GM12878 (cell line): ENCODE measurements at regions not wholly inside any gene's neighbourhood (a gene's known extent, or its start where the extent isn't known, plus 50 kb on each side); places are given as distances from the start of the nearest gene placed in this dataset.

ENCODE experiments used
- ATAC-seq: fragments of 200-7000 bp; cut with Tn5 transposase; 3 replicates; pipeline ENCODE4 v1.9.1; 2020; ENCODE audit warnings: mild to moderate bottlenecking, moderate library complexity
- BruUV-seq: library from RNA; stranded (reverse); fragments of 400-500 nt; replicated peaks from 2 replicates; lab custom pipeline; 2021; lab: Mats Ljungman, UMichigan
- CTCF ChIA-PET: fragments of 300-600 bp; sonication (Branson Sonifier 250); formaldehyde crosslinking; extraction: SDS; loops from one replicate; lab custom pipeline; 2021; ENCODE audit warnings: inconsistent platforms; lab: Yijun Ruan, JAX
- POLR2A ChIA-PET: fragments of 350-600 bp; formaldehyde crosslinking; extraction: SDS; loops from one replicate; lab custom pipeline; 2021; ENCODE audit warnings: inconsistent platforms; lab: Charles Lee
- RAD21 ChIA-PET: fragments of 300-600 bp; sonication (Branson Sonifier 250); formaldehyde crosslinking; loops from one replicate; lab custom pipeline; 2023; ENCODE audit warnings: antibody characterized with exemption; ENCODE audit not compliant: unreplicated experiment; lab: Charles Lee
- SMC1A ChIA-PET: fragments of 300-600 bp; sonication (Branson Sonifier 250); formaldehyde crosslinking; loops from one replicate; lab custom pipeline; 2023; ENCODE audit not compliant: unreplicated experiment, uncharacterized antibody; lab: Charles Lee
- DNase-seq: peaks from one replicate; pipeline ENCODE4 v3.0.0-alpha.2; 2011; ENCODE audit warnings: low read depth, low spot score
- FAIRE-seq: peaks from 3 replicates; lab custom pipeline; 2011; peaks lifted over from hg19 to GRCh38; lab: Jason Lieb, UNC
- H2AFZ ChIP-seq: 2 replicates; pipeline ENCODE4 v1.6.0; 2011; ENCODE audit warnings: low read depth, low read length, control low read depth; ENCODE audit not compliant: control insufficient read depth
- H3K27ac ChIP-seq: 2 replicates; pipeline ENCODE4 v1.5.1; 2011; ENCODE audit warnings: control low read depth; ENCODE audit not compliant: control insufficient read depth, insufficient read depth
- H3K27me3 ChIP-seq, 2 experiments: replicated peaks in 1 of 2; 2 replicates each; pipeline versions ENCODE4 v1.6.0 to v1.6.1; 2011; ENCODE audit warnings: low read length in 1 of 2; ENCODE audit not compliant: control insufficient read depth in 2 of 2, insufficient read depth in 2 of 2
- H3K36me3 ChIP-seq, 2 experiments: 2 replicates each; pipeline ENCODE4 v1.5.1; 2011; ENCODE audit warnings: low read length in 1 of 2; ENCODE audit not compliant: control insufficient read depth in 2 of 2, insufficient read depth in 2 of 2
- H3K4me1 ChIP-seq: 2 replicates; pipeline ENCODE4 v1.6.1; 2011; ENCODE audit warnings: mild to moderate bottlenecking, low read length, moderate library complexity, mixed read lengths; ENCODE audit not compliant: control insufficient read depth, insufficient read depth
- H3K4me2 ChIP-seq: 2 replicates; pipeline ENCODE4 v1.6.0; 2011; ENCODE audit warnings: control low read depth; ENCODE audit not compliant: control insufficient read depth, insufficient read depth
- H3K4me3 ChIP-seq: fragments of 200-600 bp; sonication (generic); 2 replicates; pipeline ENCODE4 v1.5.1; 2016
- H3K79me2 ChIP-seq: 2 replicates; pipeline ENCODE4 v1.6.0; 2011; ENCODE audit warnings: low read length; ENCODE audit not compliant: control insufficient read depth, insufficient read depth
- H3K9ac ChIP-seq: 2 replicates; pipeline ENCODE4 v1.8.0; 2011; ENCODE audit warnings: low read length, control low read depth, mixed read lengths; ENCODE audit not compliant: control insufficient read depth, insufficient read depth
- H3K9me3 ChIP-seq: replicated peaks from 3 replicates; pipeline ENCODE4 v1.5.1; 2011; ENCODE audit warnings: mild to moderate bottlenecking, low read length; ENCODE audit not compliant: control insufficient read depth, insufficient read depth
- H4K20me1 ChIP-seq: 2 replicates; pipeline ENCODE4 v1.6.0; 2011; ENCODE audit not compliant: control insufficient read depth, insufficient read depth
- CBFB ChIP-seq: IDR thresholded peaks from 2 replicates; pipeline ENCODE4 v1.6.1; 2016; ENCODE audit warnings: antibody characterized with exemption, low read depth
- DPF2 ChIP-seq: fragments of 450-650 bp; IDR thresholded peaks from 2 replicates; pipeline ENCODE4 v1.6.1; 2017; ENCODE audit warnings: mild to moderate bottlenecking
- EGR1 ChIP-seq, 2 experiments: IDR thresholded peaks; 1 replicate in 1 of 2; 2 replicates in 1 of 2; pipeline ENCODE4 v1.6.1; 2011 to 2012; ENCODE audit warnings: low read depth in 2 of 2, low read length in 2 of 2, borderline replicate concordance in 1 of 2, mild to moderate bottlenecking in 1 of 2, moderate library complexity in 1 of 2
- FOXK2 ChIP-seq: fragments of 450-650 bp; IDR thresholded peaks from 2 replicates; pipeline ENCODE4 v1.6.1; 2017; ENCODE audit warnings: mild to moderate bottlenecking, moderate library complexity
- JUNB ChIP-seq: IDR thresholded peaks from 2 replicates; pipeline ENCODE4 v1.6.1; 2016; ENCODE audit warnings: antibody characterized with exemption, mild to moderate bottlenecking
- MEF2A ChIP-seq: IDR thresholded peaks from 2 replicates; pipeline ENCODE4 v1.6.1; 2011; ENCODE audit warnings: low read depth, mild to moderate bottlenecking, low read length, moderate library complexity; ENCODE audit not compliant: insufficient read depth
- RBBP5 ChIP-seq: fragments of 200-600 bp; sonication (generic); conservative IDR thresholded peaks from 2 replicates; pipeline ENCODE4 v1.6.1; 2016
- SMC3 ChIP-seq: IDR thresholded peaks from 2 replicates; pipeline ENCODE4 v1.6.1; 2011; ENCODE audit warnings: low read length, improper control_type of control experiment, borderline replicate concordance
- ZNF622 ChIP-seq: fragments of 450-650 bp; IDR thresholded peaks from 2 replicates; pipeline ENCODE4 v1.6.1; 2017; ENCODE audit warnings: mild to moderate bottlenecking, inconsistent platforms
- WGBS: methylation state at CpG from one replicate; pipeline ENCODE4 v1.1.6; 2016; ENCODE audit warnings: low lambda C conversion rate; ENCODE audit not compliant: insufficient replicate concordance, insufficient coverage; ENCODE audit errors: missing lambda C conversion rate; 5-methylcytosine and 5-hydroxymethylcytosine counted together
- in situ Hi-C: fragments of 300-500 bp; cut with MboI; formaldehyde crosslinking; loops from 9 replicates; pipeline ENCODE4 v1.14.3; 2018; ENCODE audit warnings: mixed read lengths
- intact Hi-C: fragments of 100-400 bp; cut with micrococcal nuclease; formaldehyde crosslinking; loops from one replicate; pipeline ENCODE4 v1.14.2; 2022; ENCODE audit not compliant: unreplicated experiment
- TF ChIP-seq, protein P1 (sequence below): fragments of 150-350 bp; IDR thresholded peaks from 2 replicates; pipeline ENCODE4 v1.6.1; 2016; ENCODE audit warnings: low read depth, low read length
- TF ChIP-seq, protein P2 (sequence below): IDR thresholded peaks from 2 replicates; pipeline ENCODE4 v1.6.1; 2011; ENCODE audit warnings: borderline replicate concordance, low read depth, mild to moderate bottlenecking, moderate library complexity, low read length; ENCODE audit not compliant: insufficient read depth, poor library complexity, severe bottlenecking
- TF ChIP-seq, protein P3 (sequence below): IDR thresholded peaks from 2 replicates; pipeline ENCODE4 v1.6.1; 2011; ENCODE audit warnings: low read depth, low read length, improper control_type of control experiment, borderline replicate concordance
- TF ChIP-seq, protein P4 (sequence below): fragments of 450-650 bp; conservative IDR thresholded peaks from 2 replicates; pipeline ENCODE4 v1.6.1; 2017; ENCODE audit warnings: mild to moderate bottlenecking, moderate library complexity

DNA sequence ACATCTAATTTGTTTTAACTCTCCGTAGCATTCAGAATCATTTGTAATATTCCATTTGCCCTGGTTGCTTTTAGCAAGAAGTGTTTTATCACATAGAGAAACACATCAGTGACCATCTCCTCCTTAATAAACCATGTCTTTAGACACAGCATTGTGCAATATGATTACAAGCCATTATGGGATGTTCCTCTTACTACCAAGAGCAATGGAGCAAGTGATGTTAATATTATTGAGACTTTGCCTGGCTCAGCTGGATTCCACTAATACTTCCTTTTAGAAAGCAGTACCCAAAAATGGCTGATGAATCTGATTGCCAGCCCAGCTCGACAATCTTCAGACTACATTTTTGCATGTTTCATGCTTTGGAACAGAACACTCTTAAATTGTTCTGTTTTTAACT, 364.2 kb downstream of the OSTF1 start (continued):
- TF ChIP-seq, protein P1, sequence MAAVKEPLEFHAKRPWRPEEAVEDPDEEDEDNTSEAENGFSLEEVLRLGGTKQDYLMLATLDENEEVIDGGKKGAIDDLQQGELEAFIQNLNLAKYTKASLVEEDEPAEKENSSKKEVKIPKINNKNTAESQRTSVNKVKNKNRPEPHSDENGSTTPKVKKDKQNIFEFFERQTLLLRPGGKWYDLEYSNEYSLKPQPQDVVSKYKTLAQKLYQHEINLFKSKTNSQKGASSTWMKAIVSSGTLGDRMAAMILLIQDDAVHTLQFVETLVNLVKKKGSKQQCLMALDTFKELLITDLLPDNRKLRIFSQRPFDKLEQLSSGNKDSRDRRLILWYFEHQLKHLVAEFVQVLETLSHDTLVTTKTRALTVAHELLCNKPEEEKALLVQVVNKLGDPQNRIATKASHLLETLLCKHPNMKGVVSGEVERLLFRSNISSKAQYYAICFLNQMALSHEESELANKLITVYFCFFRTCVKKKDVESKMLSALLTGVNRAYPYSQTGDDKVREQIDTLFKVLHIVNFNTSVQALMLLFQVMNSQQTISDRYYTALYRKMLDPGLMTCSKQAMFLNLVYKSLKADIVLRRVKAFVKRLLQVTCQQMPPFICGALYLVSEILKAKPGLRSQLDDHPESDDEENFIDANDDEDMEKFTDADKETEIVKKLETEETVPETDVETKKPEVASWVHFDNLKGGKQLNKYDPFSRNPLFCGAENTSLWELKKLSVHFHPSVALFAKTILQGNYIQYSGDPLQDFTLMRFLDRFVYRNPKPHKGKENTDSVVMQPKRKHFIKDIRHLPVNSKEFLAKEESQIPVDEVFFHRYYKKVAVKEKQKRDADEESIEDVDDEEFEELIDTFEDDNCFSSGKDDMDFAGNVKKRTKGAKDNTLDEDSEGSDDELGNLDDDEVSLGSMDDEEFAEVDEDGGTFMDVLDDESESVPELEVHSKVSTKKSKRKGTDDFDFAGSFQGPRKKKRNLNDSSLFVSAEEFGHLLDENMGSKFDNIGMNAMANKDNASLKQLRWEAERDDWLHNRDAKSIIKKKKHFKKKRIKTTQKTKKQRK: no peak
- TF ChIP-seq ZNF622: no peak
- TF ChIP-seq, protein P2, sequence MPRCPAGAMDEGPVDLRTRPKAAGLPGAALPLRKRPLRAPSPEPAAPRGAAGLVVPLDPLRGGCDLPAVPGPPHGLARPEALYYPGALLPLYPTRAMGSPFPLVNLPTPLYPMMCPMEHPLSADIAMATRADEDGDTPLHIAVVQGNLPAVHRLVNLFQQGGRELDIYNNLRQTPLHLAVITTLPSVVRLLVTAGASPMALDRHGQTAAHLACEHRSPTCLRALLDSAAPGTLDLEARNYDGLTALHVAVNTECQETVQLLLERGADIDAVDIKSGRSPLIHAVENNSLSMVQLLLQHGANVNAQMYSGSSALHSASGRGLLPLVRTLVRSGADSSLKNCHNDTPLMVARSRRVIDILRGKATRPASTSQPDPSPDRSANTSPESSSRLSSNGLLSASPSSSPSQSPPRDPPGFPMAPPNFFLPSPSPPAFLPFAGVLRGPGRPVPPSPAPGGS: no peak
- no peak for TF ChIP-seq JUNB
- no peak for TF ChIP-seq SMC3

DNA sequence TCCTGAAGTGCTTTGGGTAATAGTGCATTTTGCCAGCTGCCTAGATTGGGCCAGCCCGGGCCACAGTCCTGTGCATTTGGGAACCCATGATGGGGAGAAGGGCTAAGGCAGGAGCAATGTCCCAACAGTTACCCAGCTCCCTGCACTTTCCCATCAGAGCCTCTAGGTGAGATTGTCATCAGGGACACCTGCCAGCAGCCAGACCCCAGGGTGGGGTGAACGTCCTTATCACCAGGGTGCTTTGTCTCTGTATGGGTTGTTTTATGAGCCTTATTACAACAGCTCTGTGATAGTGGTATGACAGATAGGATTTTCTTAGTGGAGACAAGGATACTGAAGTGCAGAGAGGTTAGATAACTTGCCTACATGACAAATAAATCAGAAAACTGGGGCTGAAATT, 365.7 kb downstream of the OSTF1 start:
- Histone ChIP-seq H3K4me2 (no peak overlapping the region), H3K27ac (no peak overlapping the region), H3K4me1 (peaks cover 6% of the 10 kb centered on the region), H3K9me3 (no peaks in the 10 kb centered on the region), H3K9ac (no peak overlapping the region), H3K4me3 (no peak overlapping the region), H3K36me3 (no peaks in the 10 kb centered on the region), H4K20me1 (no peaks in the 10 kb centered on the region), H3K79me2 (no peaks in the 10 kb centered on the region), H3K27me3 (no peaks in the 10 kb centered on the region; a peak in 1 of 4 replicates), H2AFZ (no peak overlapping the region)
- BruUV-seq: no TSS peak
- no peak for TF ChIP-seq FOXK2
- TF ChIP-seq DPF2: no peak
- TF ChIP-seq SMC3: no peak
- TF ChIP-seq CBFB: no peak
- TF ChIP-seq RBBP5: no peak
- TF ChIP-seq EGR1 (IDR thresholded peaks at IDR 0.05; ENCODE audit: borderline replicate concordance in 1 of 2, low read depth in 2 of 2, low read length in 2 of 2): no peak
- TF ChIP-seq, protein P3, sequence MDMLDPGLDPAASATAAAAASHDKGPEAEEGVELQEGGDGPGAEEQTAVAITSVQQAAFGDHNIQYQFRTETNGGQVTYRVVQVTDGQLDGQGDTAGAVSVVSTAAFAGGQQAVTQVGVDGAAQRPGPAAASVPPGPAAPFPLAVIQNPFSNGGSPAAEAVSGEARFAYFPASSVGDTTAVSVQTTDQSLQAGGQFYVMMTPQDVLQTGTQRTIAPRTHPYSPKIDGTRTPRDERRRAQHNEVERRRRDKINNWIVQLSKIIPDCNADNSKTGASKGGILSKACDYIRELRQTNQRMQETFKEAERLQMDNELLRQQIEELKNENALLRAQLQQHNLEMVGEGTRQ: no peak
- TF ChIP-seq, protein P4, sequence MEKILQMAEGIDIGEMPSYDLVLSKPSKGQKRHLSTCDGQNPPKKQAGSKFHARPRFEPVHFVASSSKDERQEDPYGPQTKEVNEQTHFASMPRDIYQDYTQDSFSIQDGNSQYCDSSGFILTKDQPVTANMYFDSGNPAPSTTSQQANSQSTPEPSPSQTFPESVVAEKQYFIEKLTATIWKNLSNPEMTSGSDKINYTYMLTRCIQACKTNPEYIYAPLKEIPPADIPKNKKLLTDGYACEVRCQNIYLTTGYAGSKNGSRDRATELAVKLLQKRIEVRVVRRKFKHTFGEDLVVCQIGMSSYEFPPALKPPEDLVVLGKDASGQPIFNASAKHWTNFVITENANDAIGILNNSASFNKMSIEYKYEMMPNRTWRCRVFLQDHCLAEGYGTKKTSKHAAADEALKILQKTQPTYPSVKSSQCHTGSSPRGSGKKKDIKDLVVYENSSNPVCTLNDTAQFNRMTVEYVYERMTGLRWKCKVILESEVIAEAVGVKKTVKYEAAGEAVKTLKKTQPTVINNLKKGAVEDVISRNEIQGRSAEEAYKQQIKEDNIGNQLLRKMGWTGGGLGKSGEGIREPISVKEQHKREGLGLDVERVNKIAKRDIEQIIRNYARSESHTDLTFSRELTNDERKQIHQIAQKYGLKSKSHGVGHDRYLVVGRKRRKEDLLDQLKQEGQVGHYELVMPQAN: no peak
- no peak for TF ChIP-seq MEF2A
- RAD21 ChIA-PET: no interaction called here
- 0% methylated on average over 2 of the region's 2 CpGs for WGBS
- no peak for FAIRE-seq
- intact Hi-C loops: no loop called here
- DNase-seq: no peak
- CTCF ChIA-PET: no interaction called here
- ATAC-seq: no peak
- POLR2A ChIA-PET: no interaction called here
- SMC1A ChIA-PET: no interaction called here
- in situ Hi-C loops: no loop called here
